HEK293 (cell line): ENCODE measurements at regions not wholly inside any gene's neighbourhood (a gene's known extent, or its start where the extent isn't known, plus 50 kb on each side); places are given as distances from the start of the nearest gene placed in this dataset.

Experiments used
- CTCF ChIP-seq: fragments of 450-650 bp; formaldehyde crosslinking; IDR thresholded peaks from 2 replicates; pipeline ENCODE4 v1.5.1; 2016; ENCODE audit warnings: missing biosample characterization, missing genetic modification characterization
- KLF16 ChIP-seq: fragments of 450-650 bp; formaldehyde crosslinking; IDR thresholded peaks from 2 replicates; pipeline ENCODE4 v1.5.1; 2017; ENCODE audit warnings: missing biosample characterization, missing genetic modification characterization
- KLF7 ChIP-seq: fragments of 450-650 bp; formaldehyde crosslinking; IDR thresholded peaks from 2 replicates; pipeline ENCODE4 v1.5.1; 2016; ENCODE audit warnings: missing biosample characterization, missing genetic modification characterization, borderline replicate concordance
- SP2 ChIP-seq: fragments of 450-650 bp; formaldehyde crosslinking; IDR thresholded peaks from 2 replicates; pipeline ENCODE4 v1.5.1; 2016; ENCODE audit warnings: missing biosample characterization, missing genetic modification characterization
- ZBTB7A ChIP-seq: fragments of 450-650 bp; formaldehyde crosslinking; IDR thresholded peaks from 2 replicates; pipeline ENCODE4 v1.5.1; 2016; ENCODE audit warnings: low read depth, missing biosample characterization, missing genetic modification characterization
- ZFP3 ChIP-seq: fragments of 450-650 bp; formaldehyde crosslinking; IDR thresholded peaks from 2 replicates; pipeline ENCODE4 v1.5.1; 2016; ENCODE audit warnings: low read depth, missing biosample characterization, missing genetic modification characterization
- ZNF114 ChIP-seq: fragments of 450-650 bp; formaldehyde crosslinking; IDR thresholded peaks from 2 replicates; pipeline ENCODE4 v1.5.0; 2017; ENCODE audit warnings: missing biosample characterization, missing genetic modification characterization
- ZNF133 ChIP-seq: fragments of 450-650 bp; formaldehyde crosslinking; IDR thresholded peaks from 2 replicates; pipeline ENCODE4 v1.5.1; 2016; ENCODE audit warnings: missing biosample characterization, missing genetic modification characterization
- ZNF274 ChIP-seq, 2 experiments: fragments of 200-500 bp in 1 of 2; fragments of 450-650 bp in 1 of 2; sonication (Bioruptor generic) in 1 of 2; formaldehyde crosslinking in 1 of 2; IDR thresholded peaks; 2 replicates each; pipeline versions ENCODE4 v1.5.1 to v1.6.1; 2014 to 2016; ENCODE audit warnings: borderline replicate concordance in 1 of 2, inconsistent platforms in 1 of 2, low read length in 1 of 2, missing biosample characterization in 1 of 2, missing genetic modification characterization in 1 of 2
- ZNF302 ChIP-seq: fragments of 450-650 bp; formaldehyde crosslinking; IDR thresholded peaks from 2 replicates; pipeline ENCODE4 v1.5.1; 2016; ENCODE audit warnings: missing biosample characterization, missing genetic modification characterization, low read depth
- ZNF449 ChIP-seq: fragments of 450-650 bp; formaldehyde crosslinking; IDR thresholded peaks from 2 replicates; pipeline ENCODE4 v1.5.1; 2017; ENCODE audit warnings: missing biosample characterization, mild to moderate bottlenecking, missing genetic modification characterization, moderate library complexity
- ZNF549 ChIP-seq: fragments of 450-650 bp; IDR thresholded peaks from 2 replicates; pipeline ENCODE4 v1.5.1; 2018; ENCODE audit warnings: missing biosample characterization, missing genetic modification characterization, mild to moderate bottlenecking, inconsistent platforms, moderate library complexity
- ZNF677 ChIP-seq: fragments of 450-650 bp; IDR thresholded peaks from 2 replicates; pipeline ENCODE4 v1.5.0; 2018; ENCODE audit warnings: missing biosample characterization, mild to moderate bottlenecking, missing genetic modification characterization, moderate library complexity
- ZSCAN23 ChIP-seq: fragments of 450-650 bp; formaldehyde crosslinking; IDR thresholded peaks from 2 replicates; pipeline ENCODE4 v1.5.1; 2016; ENCODE audit warnings: missing biosample characterization, missing genetic modification characterization

GRCh38 chr2:57554348-57554747, 492.3 kb upstream of the VRK2 start:
- no peak for TF ChIP-seq CTCF (tag by site-specific recombination)
- no peak for TF ChIP-seq ZNF133 (tag by site-specific recombination)
- TF ChIP-seq ZNF274 (IDR thresholded peaks at IDR 0.05; ENCODE audit: low read length) = no peak
- no peak for TF ChIP-seq ZNF274 (tag by site-specific recombination; IDR thresholded peaks at IDR 0.05; ENCODE audit: borderline replicate concordance)
- no peak for TF ChIP-seq KLF16 (tag by site-specific recombination)
- no peak for TF ChIP-seq ZBTB7A (tag by site-specific recombination)
- no peak for TF ChIP-seq ZNF114 (tag by site-specific recombination)
- no peak for TF ChIP-seq ZNF677 (tag by site-specific recombination)
- TF ChIP-seq KLF7 (tag by site-specific recombination) = no peak
- no peak for TF ChIP-seq ZSCAN23 (tag by site-specific recombination)
- TF ChIP-seq ZFP3 (tag by site-specific recombination) = no peak
- no peak for TF ChIP-seq ZNF302 (tag by site-specific recombination)
- no peak for TF ChIP-seq ZNF449 (tag by site-specific recombination)
- no peak for TF ChIP-seq SP2 (tag by site-specific recombination)
- TF ChIP-seq ZNF549 = no peak
